ENCODE measurements at regions not wholly inside any gene's neighbourhood (a gene's known extent, or its start where the extent isn't known, plus 50 kb on each side); places are given as distances from the start of the nearest gene placed in this dataset.

DNA sequence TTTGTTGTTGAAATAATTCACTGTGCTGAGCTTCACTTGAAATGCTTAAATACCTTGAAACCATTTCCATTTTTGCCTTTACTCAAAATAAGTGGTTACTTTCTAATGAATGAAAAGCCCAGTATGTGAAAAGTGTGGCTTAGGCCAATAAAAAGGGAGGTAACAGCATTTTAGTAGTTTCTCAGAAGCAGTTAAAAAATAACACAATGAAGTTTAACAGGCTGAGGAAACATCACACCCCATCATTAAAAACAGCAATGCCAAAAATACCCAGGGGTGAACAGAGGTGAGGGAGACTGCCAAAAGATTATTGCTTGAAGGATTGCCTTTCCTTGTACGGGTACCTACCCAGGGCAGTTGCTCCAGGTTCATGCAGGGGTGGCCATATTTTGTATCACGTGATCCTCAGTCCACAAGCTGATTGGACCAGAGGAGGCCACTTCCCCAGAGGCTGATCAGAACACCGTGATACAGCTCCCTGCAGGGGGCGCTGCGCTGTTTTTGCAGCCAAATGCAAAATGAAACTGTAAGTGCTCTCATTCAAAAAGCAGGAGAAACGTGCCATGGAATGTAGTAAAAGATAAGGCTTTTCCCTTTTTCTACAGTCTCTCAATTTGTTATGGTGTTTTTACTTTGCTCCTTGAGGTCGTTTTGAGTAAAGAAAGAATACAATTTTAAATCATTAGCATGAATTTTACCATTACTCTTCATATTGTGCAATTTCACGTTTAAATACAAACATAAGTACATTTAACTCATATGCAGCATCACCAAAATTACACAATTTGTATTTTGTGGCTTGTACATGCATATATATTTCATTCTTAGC is 70.2 kb upstream of the SH3BP4 start (continued):
- TF ChIP-seq MZF1 (tag by site-specific recombination; IDR thresholded peaks at IDR 0.05; ENCODE audit: borderline replicate concordance) (no peak), ZNF561 (tag by site-specific recombination; IDR thresholded peaks at IDR 0.05; ENCODE audit: borderline replicate concordance) (no peak), PRDM10 (tag by site-specific recombination; IDR thresholded peaks at IDR 0.05) (peak; percentile 88), ZNF830 (tag by site-specific recombination; IDR thresholded peaks at IDR 0.05; ENCODE audit: low read depth) (no peak), KLF7 (tag by site-specific recombination; IDR thresholded peaks at IDR 0.05; ENCODE audit: borderline replicate concordance) (no peak), BCL11B (tag by site-specific recombination; IDR thresholded peaks at IDR 0.05; ENCODE audit: low read depth) (no peak), ZNF544 (tag by site-specific recombination; IDR thresholded peaks at IDR 0.05) (no peak), ZFP69B (tag by site-specific recombination; IDR thresholded peaks at IDR 0.05) (no peak), ZNF639 (tag by site-specific recombination; IDR thresholded peaks at IDR 0.05) (peak; percentile 37; the same call in 1 of the 2 replicates), ZNF624 (tag by site-specific recombination; IDR thresholded peaks at IDR 0.05) (no peak), ZNF660 (tag by site-specific recombination; IDR thresholded peaks at IDR 0.05) (peak; percentile 70), HOXD13 (CRISPR knock-in tag; IDR thresholded peaks at IDR 0.05; ENCODE audit: borderline replicate concordance) (no peak), TRIM28 (IDR thresholded peaks at IDR 0.05; ENCODE audit: borderline replicate concordance, low read length) (no peak), ZBTB8A (tag by site-specific recombination; IDR thresholded peaks at IDR 0.05) (no peak), KLF1 (tag by site-specific recombination; IDR thresholded peaks at IDR 0.05) (peak; percentile 77), ZNF768 (tag by site-specific recombination; IDR thresholded peaks at IDR 0.05) (no peak), ZFP3 (tag by site-specific recombination; IDR thresholded peaks at IDR 0.05; ENCODE audit: low read depth) (no peak), ZNF146 (tag by site-specific recombination; IDR thresholded peaks at IDR 0.05) (no peak)
- TF ChIP-seq, protein P1, sequence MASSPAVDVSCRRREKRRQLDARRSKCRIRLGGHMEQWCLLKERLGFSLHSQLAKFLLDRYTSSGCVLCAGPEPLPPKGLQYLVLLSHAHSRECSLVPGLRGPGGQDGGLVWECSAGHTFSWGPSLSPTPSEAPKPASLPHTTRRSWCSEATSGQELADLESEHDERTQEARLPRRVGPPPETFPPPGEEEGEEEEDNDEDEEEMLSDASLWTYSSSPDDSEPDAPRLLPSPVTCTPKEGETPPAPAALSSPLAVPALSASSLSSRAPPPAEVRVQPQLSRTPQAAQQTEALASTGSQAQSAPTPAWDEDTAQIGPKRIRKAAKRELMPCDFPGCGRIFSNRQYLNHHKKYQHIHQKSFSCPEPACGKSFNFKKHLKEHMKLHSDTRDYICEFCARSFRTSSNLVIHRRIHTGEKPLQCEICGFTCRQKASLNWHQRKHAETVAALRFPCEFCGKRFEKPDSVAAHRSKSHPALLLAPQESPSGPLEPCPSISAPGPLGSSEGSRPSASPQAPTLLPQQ (tag by site-specific recombination; IDR thresholded peaks at IDR 0.05) = peak; percentile 59
- TF ChIP-seq, protein P2, sequence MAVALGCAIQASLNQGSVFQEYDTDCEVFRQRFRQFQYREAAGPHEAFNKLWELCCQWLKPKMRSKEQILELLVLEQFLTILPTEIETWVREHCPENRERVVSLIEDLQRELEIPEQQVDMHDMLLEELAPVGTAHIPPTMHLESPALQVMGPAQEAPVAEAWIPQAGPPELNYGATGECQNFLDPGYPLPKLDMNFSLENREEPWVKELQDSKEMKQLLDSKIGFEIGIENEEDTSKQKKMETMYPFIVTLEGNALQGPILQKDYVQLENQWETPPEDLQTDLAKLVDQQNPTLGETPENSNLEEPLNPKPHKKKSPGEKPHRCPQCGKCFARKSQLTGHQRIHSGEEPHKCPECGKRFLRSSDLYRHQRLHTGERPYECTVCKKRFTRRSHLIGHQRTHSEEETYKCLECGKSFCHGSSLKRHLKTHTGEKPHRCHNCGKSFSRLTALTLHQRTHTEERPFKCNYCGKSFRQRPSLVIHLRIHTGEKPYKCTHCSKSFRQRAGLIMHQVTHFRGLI (tag by site-specific recombination; IDR thresholded peaks at IDR 0.05) = peak; percentile 10; the same call in 1 of the 2 replicates
- TF ChIP-seq, protein P3, sequence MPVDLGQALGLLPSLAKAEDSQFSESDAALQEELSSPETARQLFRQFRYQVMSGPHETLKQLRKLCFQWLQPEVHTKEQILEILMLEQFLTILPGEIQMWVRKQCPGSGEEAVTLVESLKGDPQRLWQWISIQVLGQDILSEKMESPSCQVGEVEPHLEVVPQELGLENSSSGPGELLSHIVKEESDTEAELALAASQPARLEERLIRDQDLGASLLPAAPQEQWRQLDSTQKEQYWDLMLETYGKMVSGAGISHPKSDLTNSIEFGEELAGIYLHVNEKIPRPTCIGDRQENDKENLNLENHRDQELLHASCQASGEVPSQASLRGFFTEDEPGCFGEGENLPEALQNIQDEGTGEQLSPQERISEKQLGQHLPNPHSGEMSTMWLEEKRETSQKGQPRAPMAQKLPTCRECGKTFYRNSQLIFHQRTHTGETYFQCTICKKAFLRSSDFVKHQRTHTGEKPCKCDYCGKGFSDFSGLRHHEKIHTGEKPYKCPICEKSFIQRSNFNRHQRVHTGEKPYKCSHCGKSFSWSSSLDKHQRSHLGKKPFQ (tag by site-specific recombination; IDR thresholded peaks at IDR 0.05) = no peak

Measured in HEK293 (cell line).